GM23338 (cell line): ENCODE measurements at regions not wholly inside any gene's neighbourhood (a gene's known extent, or its start where the extent isn't known, plus 50 kb on each side); places are given as distances from the start of the nearest gene placed in this dataset.

Experiments used
- ATAC-seq: fragments of 200-7000 bp; cut with Tn5 transposase; 3 replicates; pipeline ENCODE4 v1.9.1; 2020
- DNase-seq: peaks from one replicate; pipeline ENCODE4 v3.0.0-alpha.2; 2015; ENCODE audit warnings: low spot score
- H2AFZ ChIP-seq: fragments of 200-600 bp; sonication (generic); 2 replicates; pipeline ENCODE4 v1.8.0; 2016; ENCODE audit warnings: antibody characterized with exemption, mild to moderate bottlenecking, moderate library complexity
- H3F3A ChIP-seq: fragments of 200-600 bp; sonication (generic); replicated peaks from 2 replicates; pipeline ENCODE4 v1.8.0; 2017; ENCODE audit warnings: antibody characterized with exemption, mixed run types, low read depth
- H3K27ac ChIP-seq: fragments of 200-600 bp; sonication (generic); 2 replicates; pipeline ENCODE4 v1.6.1; 2016; ENCODE audit warnings: low read depth
- H3K27me3 ChIP-seq: fragments of 200-600 bp; sonication (generic); 2 replicates; pipeline ENCODE4 v1.8.0; 2016; ENCODE audit warnings: mild to moderate bottlenecking, mixed run types, moderate library complexity; ENCODE audit not compliant: insufficient read depth
- H3K36me3 ChIP-seq: fragments of 200-600 bp; sonication (generic); 2 replicates; pipeline ENCODE4 v1.8.0; 2016; ENCODE audit warnings: mild to moderate bottlenecking; ENCODE audit not compliant: insufficient read depth
- H3K4me1 ChIP-seq: fragments of 200-600 bp; sonication (generic); 2 replicates; pipeline ENCODE4 v1.8.0; 2016; ENCODE audit warnings: mild to moderate bottlenecking, moderate library complexity; ENCODE audit not compliant: insufficient read depth
- H3K4me2 ChIP-seq: fragments of 200-600 bp; sonication (generic); 2 replicates; pipeline ENCODE4 v1.7.1; 2017; ENCODE audit warnings: mixed run types
- H3K4me3 ChIP-seq: fragments of 200-600 bp; sonication (generic); 2 replicates; pipeline ENCODE4 v1.6.1; 2016; ENCODE audit warnings: mixed run types
- H3K79me2 ChIP-seq: fragments of 200-600 bp; sonication (generic); replicated peaks from 2 replicates; pipeline ENCODE4 v1.8.0; 2017; ENCODE audit warnings: mild to moderate bottlenecking; ENCODE audit not compliant: insufficient read depth
- H3K9me2 ChIP-seq: fragments of 200-600 bp; sonication (generic); 2 replicates; pipeline ENCODE4 v1.8.0; 2017; ENCODE audit not compliant: insufficient read depth
- H4K20me1 ChIP-seq: fragments of 200-600 bp; sonication (generic); replicated peaks from 2 replicates; pipeline ENCODE4 v1.8.0; 2017; ENCODE audit warnings: mild to moderate bottlenecking; ENCODE audit not compliant: insufficient read depth
- H3K27ac Mint-ChIP-seq: 2 replicates; pipeline ENCODE4 v1.8.0; 2020; ENCODE audit warnings: inconsistent platforms, mild to moderate bottlenecking, moderate library complexity, mixed read lengths
- H3K27me3 Mint-ChIP-seq: 3 replicates; pipeline ENCODE4 v1.8.0; 2022; ENCODE audit warnings: low read depth, mild to moderate bottlenecking, moderate library complexity, mixed read lengths, inconsistent platforms; ENCODE audit not compliant: insufficient read depth, poor library complexity
- H3K36me3 Mint-ChIP-seq: 3 replicates; pipeline ENCODE4 v1.8.0; 2021; ENCODE audit warnings: low read depth, mild to moderate bottlenecking, inconsistent platforms, moderate library complexity, mixed read lengths
- H3K4me1 Mint-ChIP-seq: 3 replicates; pipeline ENCODE4 v1.8.0; 2020; ENCODE audit warnings: mild to moderate bottlenecking, inconsistent platforms, mixed read lengths
- H3K4me3 Mint-ChIP-seq: 3 replicates; pipeline ENCODE4 v1.8.0; 2021; ENCODE audit warnings: moderate library complexity, mild to moderate bottlenecking, inconsistent platforms, mixed read lengths
- H3K9me3 Mint-ChIP-seq: 3 replicates; pipeline ENCODE4 v1.8.0; 2020; ENCODE audit warnings: moderate library complexity, mild to moderate bottlenecking, inconsistent platforms, mixed read lengths
- CREB1 ChIP-seq: fragments of 250-450 bp; sonication (Bioruptor Pico); IDR thresholded peaks from 2 replicates; pipeline ENCODE4 v1.5.0; 2020; ENCODE audit warnings: low read depth, mild to moderate bottlenecking, moderate library complexity
- EZH2 ChIP-seq: fragments of 200-600 bp; sonication (generic); IDR thresholded peaks from one replicate; pipeline ENCODE4 v1.8.0; 2017; ENCODE audit warnings: antibody characterized with exemption, mild to moderate bottlenecking, low read depth; ENCODE audit not compliant: unreplicated experiment
- EZH2phosphoT487 ChIP-seq: fragments of 200-600 bp; sonication (generic); IDR thresholded peaks from one replicate; pipeline ENCODE4 v1.8.1; 2018; ENCODE audit warnings: antibody characterized with exemption; ENCODE audit not compliant: unreplicated experiment
- JUNB ChIP-seq: IDR thresholded peaks from one replicate; pipeline ENCODE4 v1.6.1; 2016; ENCODE audit warnings: antibody characterized with exemption; ENCODE audit not compliant: unreplicated experiment
- NANOG ChIP-seq: IDR thresholded peaks from 2 replicates; pipeline ENCODE4 v1.6.1; 2016; ENCODE audit warnings: antibody characterized with exemption, borderline replicate concordance
- POLR2AphosphoS5 ChIP-seq: IDR thresholded peaks from 2 replicates; pipeline ENCODE4 v1.6.1; 2016; ENCODE audit warnings: antibody characterized with exemption, low read depth
- STAT1 ChIP-seq: IDR thresholded peaks from one replicate; pipeline ENCODE4 v1.6.1; 2016; ENCODE audit warnings: antibody characterized with exemption; ENCODE audit not compliant: unreplicated experiment
- ZNF114 ChIP-seq: fragments of 250-450 bp; sonication (Bioruptor Pico); IDR thresholded peaks from 2 replicates; pipeline ENCODE4 v1.5.0; 2020; ENCODE audit warnings: mild to moderate bottlenecking, moderate library complexity
- ZNF331 ChIP-seq: fragments of 250-450 bp; sonication (Bioruptor Pico); IDR thresholded peaks from 2 replicates; pipeline ENCODE4 v1.5.0; 2020; ENCODE audit warnings: low read depth, mild to moderate bottlenecking, moderate library complexity
- TF ChIP-seq, protein P1 (sequence below): IDR thresholded peaks from one replicate; pipeline ENCODE4 v1.6.1; 2018; ENCODE audit warnings: antibody characterized with exemption; ENCODE audit not compliant: unreplicated experiment
- TF ChIP-seq, protein P2 (sequence below): IDR thresholded peaks from 2 replicates; pipeline ENCODE4 v1.6.1; 2016; ENCODE audit warnings: antibody characterized with exemption
- TF ChIP-seq, protein P3 (sequence below): fragments of 250-450 bp; sonication (Bioruptor Pico); IDR thresholded peaks from 2 replicates; pipeline ENCODE4 v1.5.0; 2020; ENCODE audit warnings: mild to moderate bottlenecking, moderate library complexity
- TF ChIP-seq, protein P4 (sequence below), 2 experiments: fragments of 200-600 bp in 1 of 2; sonication (generic) in 1 of 2; conservative IDR thresholded peaks; 2 replicates each; pipeline versions ENCODE4 v1.5.1 to v1.6.1; 2016 to 2017; ENCODE audit warnings: antibody characterized with exemption in 2 of 2, low read depth in 2 of 2, mild to moderate bottlenecking in 2 of 2, moderate library complexity in 1 of 2

DNA sequence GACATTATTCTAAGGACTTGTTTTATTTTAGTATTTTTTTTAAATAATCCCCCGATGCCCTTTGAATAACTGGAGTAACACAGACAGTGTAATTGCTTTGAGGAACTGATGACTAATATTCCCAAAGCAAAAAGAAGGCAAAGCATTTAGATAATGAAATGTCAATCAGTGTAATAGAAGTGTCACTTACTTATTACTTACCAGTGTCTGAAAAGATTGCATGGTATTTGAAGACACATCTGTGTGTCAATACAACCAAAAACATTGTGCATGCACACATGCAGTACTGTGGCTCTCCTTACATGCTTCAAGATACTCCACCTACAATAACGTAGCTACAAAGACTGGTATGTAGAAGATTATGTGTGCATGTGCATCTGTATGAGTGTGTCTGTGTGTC lies 264.0 kb upstream of the ANO5 start:
- no peak overlapping the region for H2AFZ ChIP-seq

More for the DNA sequence above, 264.0 kb upstream of the ANO5 start:
- Mint-ChIP-seq H3K36me3 (no peaks in the 10 kb centered on the region), H3K4me3 (no peak overlapping the region), H3K4me1 (0 out of 3 replicates have a peak, but pooled peaks cover 3% of the 10 kb centered on the region), H3K27ac (no peak overlapping the region), H3K9me3 (no peaks in the 10 kb centered on the region), H3K27me3 (no peaks in the 10 kb centered on the region)
- H3F3A ChIP-seq = no peaks in the 10 kb centered on the region
- no peak overlapping the region for H3K4me3 ChIP-seq
- no peak for TF ChIP-seq STAT1
- no peak for TF ChIP-seq JUNB
- TF ChIP-seq ZNF331 (CRISPR knock-in tag) = no peak
- no peak for TF ChIP-seq NANOG
- no peak for TF ChIP-seq EZH2
- TF ChIP-seq, protein P1, sequence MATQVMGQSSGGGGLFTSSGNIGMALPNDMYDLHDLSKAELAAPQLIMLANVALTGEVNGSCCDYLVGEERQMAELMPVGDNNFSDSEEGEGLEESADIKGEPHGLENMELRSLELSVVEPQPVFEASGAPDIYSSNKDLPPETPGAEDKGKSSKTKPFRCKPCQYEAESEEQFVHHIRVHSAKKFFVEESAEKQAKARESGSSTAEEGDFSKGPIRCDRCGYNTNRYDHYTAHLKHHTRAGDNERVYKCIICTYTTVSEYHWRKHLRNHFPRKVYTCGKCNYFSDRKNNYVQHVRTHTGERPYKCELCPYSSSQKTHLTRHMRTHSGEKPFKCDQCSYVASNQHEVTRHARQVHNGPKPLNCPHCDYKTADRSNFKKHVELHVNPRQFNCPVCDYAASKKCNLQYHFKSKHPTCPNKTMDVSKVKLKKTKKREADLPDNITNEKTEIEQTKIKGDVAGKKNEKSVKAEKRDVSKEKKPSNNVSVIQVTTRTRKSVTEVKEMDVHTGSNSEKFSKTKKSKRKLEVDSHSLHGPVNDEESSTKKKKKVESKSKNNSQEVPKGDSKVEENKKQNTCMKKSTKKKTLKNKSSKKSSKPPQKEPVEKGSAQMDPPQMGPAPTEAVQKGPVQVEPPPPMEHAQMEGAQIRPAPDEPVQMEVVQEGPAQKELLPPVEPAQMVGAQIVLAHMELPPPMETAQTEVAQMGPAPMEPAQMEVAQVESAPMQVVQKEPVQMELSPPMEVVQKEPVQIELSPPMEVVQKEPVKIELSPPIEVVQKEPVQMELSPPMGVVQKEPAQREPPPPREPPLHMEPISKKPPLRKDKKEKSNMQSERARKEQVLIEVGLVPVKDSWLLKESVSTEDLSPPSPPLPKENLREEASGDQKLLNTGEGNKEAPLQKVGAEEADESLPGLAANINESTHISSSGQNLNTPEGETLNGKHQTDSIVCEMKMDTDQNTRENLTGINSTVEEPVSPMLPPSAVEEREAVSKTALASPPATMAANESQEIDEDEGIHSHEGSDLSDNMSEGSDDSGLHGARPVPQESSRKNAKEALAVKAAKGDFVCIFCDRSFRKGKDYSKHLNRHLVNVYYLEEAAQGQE = no peak
- no peak for TF ChIP-seq ZNF114 (CRISPR knock-in tag)
- TF ChIP-seq CREB1 (CRISPR knock-in tag) = no peak
- TF ChIP-seq, protein P2, sequence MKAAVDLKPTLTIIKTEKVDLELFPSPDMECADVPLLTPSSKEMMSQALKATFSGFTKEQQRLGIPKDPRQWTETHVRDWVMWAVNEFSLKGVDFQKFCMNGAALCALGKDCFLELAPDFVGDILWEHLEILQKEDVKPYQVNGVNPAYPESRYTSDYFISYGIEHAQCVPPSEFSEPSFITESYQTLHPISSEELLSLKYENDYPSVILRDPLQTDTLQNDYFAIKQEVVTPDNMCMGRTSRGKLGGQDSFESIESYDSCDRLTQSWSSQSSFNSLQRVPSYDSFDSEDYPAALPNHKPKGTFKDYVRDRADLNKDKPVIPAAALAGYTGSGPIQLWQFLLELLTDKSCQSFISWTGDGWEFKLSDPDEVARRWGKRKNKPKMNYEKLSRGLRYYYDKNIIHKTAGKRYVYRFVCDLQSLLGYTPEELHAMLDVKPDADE = no peak
- TF ChIP-seq POLR2AphosphoS5 = no peak
- no peak for TF ChIP-seq EZH2phosphoT487
- TF ChIP-seq, protein P3, sequence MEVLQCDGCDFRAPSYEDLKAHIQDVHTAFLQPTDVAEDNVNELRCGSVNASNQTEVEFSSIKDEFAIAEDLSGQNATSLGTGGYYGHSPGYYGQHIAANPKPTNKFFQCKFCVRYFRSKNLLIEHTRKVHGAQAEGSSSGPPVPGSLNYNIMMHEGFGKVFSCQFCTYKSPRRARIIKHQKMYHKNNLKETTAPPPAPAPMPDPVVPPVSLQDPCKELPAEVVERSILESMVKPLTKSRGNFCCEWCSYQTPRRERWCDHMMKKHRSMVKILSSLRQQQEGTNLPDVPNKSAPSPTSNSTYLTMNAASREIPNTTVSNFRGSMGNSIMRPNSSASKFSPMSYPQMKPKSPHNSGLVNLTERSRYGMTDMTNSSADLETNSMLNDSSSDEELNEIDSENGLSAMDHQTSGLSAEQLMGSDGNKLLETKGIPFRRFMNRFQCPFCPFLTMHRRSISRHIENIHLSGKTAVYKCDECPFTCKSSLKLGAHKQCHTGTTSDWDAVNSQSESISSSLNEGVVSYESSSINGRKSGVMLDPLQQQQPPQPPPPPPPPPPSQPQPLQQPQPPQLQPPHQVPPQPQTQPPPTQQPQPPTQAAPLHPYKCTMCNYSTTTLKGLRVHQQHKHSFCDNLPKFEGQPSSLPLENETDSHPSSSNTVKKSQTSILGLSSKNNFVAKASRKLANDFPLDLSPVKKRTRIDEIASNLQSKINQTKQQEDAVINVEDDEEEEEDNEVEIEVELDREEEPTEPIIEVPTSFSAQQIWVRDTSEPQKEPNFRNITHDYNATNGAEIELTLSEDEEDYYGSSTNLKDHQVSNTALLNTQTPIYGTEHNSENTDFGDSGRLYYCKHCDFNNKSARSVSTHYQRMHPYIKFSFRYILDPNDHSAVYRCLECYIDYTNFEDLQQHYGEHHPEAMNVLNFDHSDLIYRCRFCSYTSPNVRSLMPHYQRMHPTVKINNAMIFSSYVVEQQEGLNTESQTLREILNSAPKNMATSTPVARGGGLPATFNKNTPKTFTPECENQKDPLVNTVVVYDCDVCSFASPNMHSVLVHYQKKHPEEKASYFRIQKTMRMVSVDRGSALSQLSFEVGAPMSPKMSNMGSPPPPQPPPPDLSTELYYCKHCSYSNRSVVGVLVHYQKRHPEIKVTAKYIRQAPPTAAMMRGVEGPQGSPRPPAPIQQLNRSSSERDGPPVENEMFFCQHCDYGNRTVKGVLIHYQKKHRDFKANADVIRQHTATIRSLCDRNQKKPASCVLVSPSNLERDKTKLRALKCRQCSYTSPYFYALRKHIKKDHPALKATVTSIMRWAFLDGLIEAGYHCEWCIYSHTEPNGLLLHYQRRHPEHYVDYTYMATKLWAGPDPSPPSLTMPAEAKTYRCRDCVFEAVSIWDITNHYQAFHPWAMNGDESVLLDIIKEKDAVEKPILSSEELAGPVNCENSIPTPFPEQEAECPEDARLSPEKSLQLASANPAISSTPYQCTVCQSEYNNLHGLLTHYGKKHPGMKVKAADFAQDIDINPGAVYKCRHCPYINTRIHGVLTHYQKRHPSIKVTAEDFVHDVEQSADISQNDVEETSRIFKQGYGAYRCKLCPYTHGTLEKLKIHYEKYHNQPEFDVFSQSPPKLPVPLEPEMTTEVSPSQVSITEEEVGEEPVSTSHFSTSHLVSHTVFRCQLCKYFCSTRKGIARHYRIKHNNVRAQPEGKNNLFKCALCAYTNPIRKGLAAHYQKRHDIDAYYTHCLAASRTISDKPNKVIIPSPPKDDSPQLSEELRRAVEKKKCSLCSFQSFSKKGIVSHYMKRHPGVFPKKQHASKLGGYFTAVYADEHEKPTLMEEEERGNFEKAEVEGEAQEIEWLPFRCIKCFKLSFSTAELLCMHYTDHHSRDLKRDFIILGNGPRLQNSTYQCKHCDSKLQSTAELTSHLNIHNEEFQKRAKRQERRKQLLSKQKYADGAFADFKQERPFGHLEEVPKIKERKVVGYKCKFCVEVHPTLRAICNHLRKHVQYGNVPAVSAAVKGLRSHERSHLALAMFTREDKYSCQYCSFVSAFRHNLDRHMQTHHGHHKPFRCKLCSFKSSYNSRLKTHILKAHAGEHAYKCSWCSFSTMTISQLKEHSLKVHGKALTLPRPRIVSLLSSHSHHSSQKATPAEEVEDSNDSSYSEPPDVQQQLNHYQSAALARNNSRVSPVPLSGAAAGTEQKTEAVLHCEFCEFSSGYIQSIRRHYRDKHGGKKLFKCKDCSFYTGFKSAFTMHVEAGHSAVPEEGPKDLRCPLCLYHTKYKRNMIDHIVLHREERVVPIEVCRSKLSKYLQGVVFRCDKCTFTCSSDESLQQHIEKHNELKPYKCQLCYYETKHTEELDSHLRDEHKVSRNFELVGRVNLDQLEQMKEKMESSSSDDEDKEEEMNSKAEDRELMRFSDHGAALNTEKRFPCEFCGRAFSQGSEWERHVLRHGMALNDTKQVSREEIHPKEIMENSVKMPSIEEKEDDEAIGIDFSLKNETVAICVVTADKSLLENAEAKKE (CRISPR knock-in tag) = no peak
- TF ChIP-seq, protein P4, sequence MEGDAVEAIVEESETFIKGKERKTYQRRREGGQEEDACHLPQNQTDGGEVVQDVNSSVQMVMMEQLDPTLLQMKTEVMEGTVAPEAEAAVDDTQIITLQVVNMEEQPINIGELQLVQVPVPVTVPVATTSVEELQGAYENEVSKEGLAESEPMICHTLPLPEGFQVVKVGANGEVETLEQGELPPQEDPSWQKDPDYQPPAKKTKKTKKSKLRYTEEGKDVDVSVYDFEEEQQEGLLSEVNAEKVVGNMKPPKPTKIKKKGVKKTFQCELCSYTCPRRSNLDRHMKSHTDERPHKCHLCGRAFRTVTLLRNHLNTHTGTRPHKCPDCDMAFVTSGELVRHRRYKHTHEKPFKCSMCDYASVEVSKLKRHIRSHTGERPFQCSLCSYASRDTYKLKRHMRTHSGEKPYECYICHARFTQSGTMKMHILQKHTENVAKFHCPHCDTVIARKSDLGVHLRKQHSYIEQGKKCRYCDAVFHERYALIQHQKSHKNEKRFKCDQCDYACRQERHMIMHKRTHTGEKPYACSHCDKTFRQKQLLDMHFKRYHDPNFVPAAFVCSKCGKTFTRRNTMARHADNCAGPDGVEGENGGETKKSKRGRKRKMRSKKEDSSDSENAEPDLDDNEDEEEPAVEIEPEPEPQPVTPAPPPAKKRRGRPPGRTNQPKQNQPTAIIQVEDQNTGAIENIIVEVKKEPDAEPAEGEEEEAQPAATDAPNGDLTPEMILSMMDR (conservative IDR thresholded peaks at IDR 0.05; ENCODE audit: low read depth in 2 of 2) = no peak
- H3K4me1 ChIP-seq = no peaks in the 10 kb centered on the region
- no peak for ATAC-seq
- H3K4me2 ChIP-seq = no peak overlapping the region
- no peaks in the 10 kb centered on the region for H3K9me2 ChIP-seq
- no peak for DNase-seq
- H3K36me3 ChIP-seq = no peaks in the 10 kb centered on the region
- no peaks in the 10 kb centered on the region for H3K79me2 ChIP-seq
- no peaks in the 10 kb centered on the region; the same call in 1 of the 2 replicates for H4K20me1 ChIP-seq
- no peaks in the 10 kb centered on the region for H3K27me3 ChIP-seq
- H3K27ac ChIP-seq = no peak overlapping the region
